Superior temporal gyrus (tissue), 1 donor: ENCODE measurements at regions not wholly inside any gene's neighbourhood (a gene's known extent, or its start where the extent isn't known, plus 50 kb on each side); places are given as distances from the start of the nearest gene placed in this dataset.

Experiments used
- DNase-seq: peaks from one replicate; pipeline ENCODE4 v3.0.0-alpha.2; 2016; ENCODE audit errors: extremely low spot score

DNA sequence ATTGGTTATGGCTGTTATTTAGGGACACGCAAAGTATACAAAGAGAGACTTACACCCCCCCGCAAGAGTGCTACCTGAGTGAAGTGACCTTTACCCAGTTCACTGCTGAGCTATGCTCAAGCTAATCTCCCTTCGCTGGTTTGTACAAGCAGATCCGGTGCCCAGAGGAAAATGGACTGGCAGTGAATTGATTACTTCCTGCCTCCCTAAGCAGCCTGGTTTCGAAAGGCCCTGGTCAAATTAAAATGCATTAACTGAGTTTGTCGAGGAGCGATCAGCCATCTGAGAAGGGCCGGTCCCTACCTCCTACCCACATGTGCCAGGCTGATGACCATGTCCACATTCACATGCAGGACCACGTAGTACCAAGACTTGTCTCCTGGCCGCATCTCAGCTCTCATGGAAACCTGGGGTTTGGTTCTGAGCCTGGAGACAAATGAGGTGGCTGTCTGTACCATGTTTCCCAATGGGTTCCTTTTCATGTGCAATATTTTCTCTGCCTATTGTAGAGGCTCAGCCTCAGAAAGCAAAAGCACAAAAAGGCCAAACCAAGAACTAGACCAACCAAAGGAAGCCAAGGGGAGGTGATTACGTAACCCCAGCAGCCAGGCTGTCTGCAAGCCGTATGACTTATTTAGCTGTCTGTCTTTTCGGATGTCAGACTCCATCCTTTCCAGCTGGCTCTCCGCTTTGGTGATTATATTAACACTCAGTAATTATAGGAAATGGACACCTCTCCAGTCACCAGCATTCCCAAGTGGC lies 284.7 kb upstream of the PWP1 start:
- DNase-seq, result no peak

DNA sequence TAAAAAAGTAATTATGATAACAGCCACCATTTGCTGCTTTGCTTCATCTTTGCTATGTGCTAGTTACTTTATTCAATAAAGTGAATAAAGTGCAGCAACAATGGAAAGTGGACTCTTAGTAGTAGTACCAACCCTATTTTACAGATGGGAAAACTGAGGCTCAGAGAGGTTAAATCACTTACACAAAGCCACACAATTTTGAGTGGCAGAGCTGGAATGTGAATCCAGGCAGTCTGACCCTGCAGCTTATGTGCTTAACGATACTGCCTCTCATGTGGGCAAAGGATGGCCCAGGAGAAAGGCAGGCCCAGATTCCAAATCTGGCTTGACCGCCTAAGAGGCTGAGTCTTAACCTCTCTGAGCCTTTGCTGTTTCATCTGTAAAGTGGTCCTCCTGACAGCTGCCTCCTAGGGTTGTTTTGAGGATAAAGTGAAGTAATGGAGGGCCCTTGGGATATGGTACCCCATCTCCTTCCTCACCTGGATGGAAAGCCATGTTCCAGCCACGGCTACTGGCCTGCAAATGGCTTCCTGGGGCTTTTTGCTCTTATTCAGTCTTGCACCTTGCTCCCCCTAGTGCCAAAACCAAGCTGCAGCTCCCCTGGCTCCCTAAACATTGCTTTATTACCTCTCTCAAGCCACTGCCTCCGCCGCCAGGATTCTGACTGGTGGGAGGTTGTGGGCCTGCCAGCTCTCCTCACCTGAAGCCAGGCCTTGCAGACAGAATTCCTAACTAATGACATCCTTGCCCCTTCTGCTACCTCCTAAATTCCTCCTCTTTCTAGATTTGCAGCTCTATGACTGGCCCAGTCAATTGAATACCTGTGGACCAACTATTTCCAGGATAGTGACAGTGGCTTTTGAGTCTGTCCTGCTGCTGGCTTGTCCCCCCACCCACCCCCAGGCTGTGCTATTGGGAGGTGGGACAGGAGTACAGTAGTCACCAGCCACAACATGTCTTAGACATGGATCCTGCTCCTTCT lies 283.3 kb upstream of the PWP1 start:
- DNase-seq, result no peak

DNA sequence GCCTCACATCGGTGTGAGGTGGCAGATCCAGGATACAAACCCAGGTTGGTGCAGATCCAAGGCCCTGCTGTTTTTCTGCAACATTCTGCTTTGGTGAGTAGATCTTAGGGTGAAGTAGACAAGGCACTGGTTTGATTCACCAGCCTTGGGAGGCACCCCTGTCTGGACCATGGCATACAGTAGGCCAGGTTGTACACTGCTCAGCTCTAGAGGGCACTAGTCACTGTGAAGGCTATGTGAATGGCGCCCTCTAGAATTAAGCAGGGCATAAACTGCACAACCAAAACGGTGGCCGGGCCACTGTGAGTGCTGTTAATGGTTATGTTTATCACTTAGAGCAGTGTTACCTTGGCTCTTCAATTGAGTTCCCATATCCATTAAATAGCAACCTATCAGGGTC lies 280.6 kb upstream of the PWP1 start:
- no peak for DNase-seq

DNA sequence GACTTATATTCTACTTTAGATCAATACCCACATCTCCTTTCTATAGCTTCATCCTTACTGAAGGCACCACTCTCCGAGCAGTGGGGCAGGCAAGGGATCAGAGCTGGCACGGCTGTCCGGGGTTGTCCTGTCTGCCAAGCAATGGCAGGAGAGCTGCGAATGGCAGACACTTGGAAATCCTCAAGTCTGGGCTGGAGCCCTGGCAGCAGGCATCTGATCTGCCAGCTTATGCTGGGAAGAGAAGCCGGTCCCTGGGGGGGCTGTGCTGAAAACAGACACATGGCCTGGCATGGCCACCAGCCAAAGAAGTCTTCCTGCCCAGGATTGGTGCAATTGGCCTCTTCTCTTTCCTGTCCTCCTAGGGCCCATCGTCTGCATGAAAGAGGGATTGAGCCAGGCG lies 280.2 kb upstream of the PWP1 start:
- DNase-seq, result no peak

DNA sequence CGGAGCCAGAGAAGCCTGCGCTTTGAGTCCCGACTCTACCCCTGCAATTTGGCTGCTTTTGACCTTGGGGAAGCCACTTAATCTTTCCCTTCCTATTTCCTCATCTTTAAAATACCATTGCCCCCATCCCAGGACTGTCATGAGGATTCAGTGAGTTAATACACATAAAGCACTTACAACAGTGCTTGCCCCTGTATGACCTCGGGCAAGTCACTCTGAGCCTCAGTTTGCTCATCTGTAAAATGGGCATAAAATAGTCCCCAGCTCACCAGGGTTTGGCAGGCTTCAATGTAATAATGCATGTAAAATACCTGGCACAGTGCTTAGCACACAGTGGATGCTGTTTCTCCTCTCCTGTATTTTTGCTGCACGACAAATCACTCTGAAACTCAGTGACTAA lies 278.7 kb upstream of the PWP1 start:
- no peak for DNase-seq

DNA sequence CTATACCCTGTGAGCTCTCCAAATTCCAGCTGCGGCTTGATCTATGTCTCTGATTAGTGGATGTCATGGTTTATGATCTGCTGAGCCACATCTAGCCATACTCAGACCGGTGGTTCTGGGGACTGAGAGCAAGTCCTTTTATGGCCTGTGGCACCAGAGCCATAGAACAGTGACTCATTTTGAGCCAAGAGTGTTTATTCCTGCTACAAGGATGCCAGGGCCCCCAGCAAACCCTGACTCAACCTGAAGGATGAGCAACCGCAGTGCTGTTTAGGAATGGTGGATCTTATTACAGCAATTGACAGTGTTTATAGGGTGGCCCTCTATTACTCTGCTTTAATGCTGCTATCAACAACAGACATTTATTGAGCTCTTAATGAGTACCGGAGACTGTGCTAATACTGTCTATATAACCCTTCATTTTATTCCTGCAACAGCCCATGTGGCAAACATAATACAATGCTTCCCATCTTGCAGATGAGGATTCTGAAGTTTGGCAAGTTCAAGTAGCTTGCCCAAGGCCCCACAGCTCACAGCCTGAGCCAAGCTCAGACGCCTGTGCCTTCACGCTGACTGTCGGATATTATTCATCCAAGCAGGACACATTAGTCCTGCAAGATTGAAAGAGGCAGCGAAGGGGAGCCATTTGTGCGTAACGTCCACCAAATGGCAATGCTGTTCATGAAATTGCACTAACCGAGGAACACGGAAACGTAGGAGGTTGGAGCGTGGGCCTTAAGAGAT lies 273.6 kb upstream of the PWP1 start:
- no peak for DNase-seq

DNA sequence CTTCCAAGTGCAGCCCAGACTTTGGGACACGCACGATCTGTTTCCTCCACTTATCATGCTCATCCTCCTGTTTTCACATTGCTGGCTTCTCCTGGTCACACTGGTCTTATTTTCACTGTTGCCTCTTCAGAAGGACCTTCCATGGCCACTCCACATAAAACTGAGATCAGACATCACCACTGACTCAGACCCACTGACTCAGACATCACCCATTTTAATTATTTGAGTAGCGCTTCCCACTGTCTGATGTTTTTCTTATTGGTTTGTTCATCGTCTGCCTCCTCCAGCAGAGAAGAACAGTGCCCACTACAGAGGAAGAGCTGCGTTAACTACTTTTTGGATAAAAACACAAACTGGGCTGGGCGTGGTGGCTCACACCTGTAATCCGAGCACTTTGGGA lies 270.5 kb upstream of the PWP1 start:
- DNase-seq, result no peak

DNA sequence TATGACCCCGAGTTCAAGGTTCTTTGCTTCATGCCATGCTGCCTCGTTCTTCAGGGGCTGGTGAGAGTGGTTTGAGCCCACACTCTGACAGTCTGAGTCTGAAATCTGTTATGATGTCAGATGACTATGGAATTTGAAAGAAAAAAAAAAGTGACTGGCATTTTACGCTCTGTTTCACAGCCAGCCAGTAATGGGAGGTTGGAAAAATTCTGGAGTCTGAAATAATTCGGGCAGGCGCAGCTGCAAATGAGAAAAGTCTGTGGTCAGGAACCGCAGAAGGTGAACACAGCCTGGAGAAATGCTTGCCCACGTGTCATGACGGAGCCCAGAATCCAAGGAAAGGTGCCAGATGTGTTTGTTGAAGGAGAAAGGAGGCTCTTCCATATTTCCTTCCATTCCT lies 269.8 kb upstream of the PWP1 start:
- no peak for DNase-seq

DNA sequence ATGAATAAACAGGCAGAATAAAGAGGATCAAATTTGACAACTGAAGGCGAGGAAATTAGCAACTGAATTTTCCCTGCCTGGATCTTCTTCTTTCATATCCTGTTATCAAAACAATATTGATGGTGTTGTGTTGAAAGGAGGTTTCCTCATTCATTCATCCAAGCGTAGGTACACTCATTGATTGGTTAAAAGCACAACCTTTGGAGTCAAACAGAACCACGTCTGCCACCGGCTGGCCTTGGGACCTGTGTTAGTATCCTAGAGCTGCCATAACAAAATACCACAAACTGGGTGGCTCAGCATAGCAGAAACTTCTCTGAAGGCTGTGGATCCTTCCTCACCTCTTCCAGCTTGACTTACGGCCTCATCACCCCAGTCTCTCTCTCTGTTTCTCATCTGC lies 268.6 kb upstream of the PWP1 start:
- DNase-seq, result no peak

DNA sequence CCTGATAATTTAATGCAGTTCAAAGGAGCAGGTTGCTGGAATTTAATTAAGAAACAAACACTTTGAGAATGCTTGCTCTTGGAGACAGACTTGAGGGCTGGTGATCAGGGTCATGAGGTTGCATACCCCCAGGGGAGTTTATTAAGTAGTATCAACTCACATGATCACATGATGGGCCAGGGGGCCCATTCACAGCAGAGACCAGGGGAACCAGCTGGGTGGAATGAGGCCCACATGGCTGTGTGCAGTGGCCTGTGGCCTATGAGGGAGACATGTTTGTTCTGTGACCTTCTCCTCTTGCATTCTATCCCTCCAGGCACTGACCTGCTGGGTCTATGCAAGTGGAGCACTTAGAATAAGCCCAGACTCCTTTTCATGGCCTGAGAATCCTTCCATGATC lies 266.6 kb upstream of the PWP1 start:
- DNase-seq, result no peak

DNA sequence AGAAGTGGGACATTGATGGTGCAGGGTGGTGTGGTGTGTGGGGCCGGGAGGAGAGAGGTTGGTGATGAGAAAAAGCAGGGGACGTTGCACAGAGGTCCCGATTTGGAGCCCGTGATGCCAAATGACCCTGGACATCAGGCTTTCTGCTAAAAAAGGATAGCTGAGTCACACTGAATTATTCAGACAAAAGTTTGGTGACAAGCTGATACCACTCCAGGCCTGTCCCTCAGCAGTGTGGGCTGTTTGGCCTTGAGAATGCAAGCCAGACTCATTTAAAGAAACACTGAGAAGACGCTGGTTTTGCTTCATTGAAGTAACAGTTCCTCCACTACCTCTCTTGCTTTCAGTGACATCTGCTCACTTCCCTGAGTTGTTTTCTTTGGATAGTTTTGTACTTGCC lies 262.1 kb upstream of the PWP1 start:
- DNase-seq, result no peak

DNA sequence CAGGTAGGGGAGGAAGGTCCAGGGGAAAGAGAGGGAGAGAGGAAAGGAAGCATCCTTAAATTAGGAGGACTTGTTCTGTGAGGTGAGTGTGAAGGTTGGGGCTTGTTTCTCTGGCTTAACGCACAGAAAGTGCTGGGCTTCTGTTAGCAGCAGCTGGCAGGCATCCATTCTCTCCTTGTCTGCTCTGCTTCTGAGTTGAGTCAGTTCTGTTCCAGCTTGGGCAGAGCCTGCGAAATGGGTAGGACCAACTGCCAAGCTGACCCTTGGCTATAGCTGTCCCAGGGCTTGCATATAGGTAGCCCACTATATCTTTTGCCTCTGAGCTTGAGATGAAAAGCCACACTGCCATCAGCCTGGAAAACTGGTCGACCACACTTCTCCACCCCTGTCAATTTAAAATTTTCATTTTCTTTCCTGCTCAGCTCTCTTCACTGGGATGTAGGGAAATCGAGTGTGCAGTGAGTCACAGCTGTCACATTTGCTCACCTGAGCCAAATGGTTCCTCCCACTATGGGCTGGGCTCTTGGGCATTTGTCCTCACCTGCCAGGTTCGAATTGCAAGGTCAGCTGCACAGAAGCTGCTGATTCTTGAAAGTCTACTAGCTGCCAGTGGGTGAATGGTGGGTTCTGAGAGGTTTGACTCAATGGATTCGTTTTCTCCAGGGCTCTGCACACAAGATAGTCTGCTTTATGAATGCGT lies 256.4 kb upstream of the PWP1 start:
- no peak for DNase-seq

DNA sequence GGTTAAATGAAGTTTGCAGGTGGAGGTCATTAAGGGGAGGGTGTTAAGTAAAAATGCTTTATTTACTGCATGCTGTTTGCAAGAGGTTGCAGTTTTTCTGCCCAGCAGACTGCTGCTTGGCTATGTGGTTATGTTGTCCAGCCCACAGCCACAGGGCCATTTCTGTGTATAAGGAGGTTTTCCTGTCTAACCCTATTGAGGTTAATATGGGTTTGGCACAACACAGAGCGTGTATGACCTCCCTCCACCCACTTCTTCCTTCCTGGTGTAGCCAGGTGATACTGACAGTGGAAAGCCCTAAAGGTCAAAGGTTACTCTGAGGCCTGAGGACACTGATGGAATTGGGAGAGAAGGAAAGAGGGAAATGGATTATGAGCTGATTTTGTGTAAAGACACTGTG lies 253.7 kb upstream of the PWP1 start:
- no peak for DNase-seq

DNA sequence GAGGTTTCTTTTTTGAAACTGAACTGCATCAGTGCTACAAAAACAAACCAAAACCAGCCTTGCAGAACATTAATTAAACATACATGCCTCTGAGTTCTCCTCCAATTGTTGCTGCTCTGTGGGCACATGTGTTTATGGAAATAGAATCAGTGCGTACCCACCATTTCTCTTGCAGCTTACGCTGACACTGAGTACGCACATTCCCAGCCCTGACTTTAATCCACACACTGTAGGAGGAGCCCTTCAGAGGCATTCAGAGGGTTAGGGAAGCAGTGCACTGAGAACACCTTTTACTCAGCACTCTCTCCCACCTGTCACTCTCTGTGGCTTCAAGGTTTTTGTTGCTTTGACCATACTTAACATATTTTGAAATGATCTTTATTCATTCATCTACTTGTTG lies 250.5 kb upstream of the PWP1 start:
- DNase-seq, result no peak

DNA sequence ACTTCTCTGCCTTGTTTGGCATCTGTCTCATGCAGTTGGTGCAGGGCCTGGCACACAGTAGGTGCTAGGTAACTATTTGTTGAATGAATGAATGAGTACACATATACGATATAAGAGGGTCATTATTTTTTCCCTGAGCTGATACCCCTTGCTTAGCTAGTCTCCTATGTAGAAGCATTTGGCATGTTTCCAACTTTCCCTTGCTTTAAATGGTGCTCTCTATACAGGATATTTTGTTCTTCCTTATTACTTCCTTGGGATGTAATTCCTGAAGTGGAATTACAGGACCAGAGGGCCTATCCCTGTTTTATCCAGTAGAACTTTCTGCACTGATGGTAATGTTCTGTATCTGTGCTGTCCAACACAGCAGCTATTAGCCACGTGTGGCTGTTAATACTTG lies 250.1 kb upstream of the PWP1 start:
- no peak for DNase-seq

DNA sequence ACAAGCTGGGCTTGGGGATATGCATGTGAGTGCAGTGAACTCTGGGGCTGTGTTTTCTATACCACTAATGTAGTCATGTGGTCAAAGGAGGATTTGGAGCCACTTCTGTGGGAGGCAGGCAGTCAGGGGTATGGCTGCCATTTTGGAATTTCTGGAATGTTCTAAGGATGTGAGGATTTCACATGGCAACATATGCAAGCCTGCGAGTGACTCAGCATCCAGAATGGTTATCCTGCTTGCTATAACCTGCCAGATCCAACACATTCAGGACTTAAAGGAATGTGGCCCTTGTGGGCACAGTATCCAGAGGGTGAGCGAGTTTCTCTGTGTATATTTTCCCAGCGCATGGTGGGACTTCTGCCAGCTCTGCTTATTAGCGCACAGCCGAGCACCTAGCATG lies 249.2 kb upstream of the PWP1 start:
- DNase-seq, result no peak

DNA sequence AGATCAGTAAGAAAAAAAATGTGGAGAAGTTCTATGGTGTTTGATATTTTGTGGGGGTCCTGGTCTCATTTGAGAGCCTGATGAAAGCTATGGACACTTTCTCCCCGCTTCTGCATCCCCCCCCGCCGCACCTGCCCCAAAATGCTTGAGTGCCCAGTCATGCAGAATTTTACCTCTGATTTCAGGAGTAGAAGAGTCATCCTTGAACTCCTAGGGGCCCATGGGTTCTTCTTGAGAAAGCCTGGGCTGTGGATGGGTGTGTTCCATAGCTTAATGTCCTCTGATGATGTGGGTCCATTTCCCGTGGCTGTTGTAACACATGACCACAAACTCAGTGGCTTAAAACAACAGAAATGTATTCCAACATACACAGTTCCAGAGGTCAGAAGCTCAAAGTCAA lies 248.8 kb upstream of the PWP1 start:
- DNase-seq, result no peak

DNA sequence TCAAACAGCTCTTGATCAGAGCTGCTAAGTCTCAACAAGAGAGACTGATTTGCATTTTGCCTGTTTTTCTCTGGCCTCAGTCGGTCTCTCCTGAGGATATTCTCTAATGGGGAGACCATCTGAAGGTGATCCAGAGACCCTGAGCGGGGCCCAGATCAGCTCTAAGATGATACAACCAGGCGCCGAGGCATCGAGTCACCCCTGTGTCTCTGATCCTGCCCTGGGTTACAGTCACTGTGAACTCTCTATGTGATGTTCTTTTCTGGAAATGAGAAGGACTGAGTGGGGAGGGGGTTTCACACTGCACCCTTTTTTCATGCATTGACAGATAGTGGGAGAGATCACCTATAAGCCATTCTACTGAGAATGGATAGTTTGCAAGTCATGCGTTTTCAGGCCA lies 247.6 kb upstream of the PWP1 start:
- DNase-seq, result no peak

DNA sequence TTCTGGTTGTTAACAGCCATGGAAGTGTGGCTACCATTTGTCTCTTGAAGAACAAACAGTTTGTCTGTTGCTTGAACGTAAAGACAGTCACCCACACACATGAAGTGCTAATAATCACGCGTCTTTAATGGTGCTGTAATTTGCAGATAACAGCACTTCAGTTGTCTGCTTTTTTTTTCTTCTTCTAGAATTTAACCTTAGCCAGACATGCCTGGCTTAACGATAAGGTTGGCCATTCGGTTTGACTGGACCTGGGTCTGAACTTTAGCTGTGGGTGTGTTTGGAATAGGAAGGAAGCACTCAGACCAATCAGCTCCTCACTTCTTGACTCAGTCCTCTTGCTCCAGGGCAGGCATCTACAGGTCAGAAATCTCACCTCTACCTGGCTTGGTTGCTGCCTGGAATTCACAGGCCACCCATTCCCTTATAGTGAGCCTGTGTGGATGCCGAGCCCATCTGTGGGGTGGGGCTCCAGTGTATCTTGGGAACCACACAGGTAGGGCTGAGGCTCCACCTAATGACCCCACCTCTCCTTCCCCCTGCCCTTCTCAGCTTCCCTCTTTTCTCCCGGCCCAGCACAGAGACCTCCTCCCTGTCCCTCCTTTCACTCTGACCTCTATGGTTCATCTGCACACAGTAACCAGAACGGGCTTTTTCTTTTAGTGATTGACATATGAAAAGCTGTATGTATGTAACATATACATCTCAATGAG lies 246.4 kb upstream of the PWP1 start:
- no peak for DNase-seq

DNA sequence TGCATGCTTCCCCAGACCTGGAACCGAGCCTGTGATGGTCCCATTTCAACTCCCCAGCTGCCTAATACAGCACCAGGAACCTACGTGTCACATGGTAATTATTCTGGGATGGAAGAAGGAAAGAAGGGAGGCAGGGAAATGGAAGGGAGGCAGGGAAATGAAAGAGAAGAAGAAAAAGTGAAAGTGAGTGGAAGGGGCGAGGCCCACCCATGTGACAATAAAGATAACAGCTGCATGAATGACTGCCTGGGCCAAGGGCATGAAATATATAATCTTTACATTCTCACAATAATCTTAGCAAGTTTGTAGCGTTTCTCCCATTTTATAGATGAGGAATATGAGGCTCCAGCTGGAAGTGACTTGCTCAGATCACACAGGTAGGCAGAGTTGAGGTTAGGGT lies 245.0 kb upstream of the PWP1 start:
- DNase-seq, result no peak

DNA sequence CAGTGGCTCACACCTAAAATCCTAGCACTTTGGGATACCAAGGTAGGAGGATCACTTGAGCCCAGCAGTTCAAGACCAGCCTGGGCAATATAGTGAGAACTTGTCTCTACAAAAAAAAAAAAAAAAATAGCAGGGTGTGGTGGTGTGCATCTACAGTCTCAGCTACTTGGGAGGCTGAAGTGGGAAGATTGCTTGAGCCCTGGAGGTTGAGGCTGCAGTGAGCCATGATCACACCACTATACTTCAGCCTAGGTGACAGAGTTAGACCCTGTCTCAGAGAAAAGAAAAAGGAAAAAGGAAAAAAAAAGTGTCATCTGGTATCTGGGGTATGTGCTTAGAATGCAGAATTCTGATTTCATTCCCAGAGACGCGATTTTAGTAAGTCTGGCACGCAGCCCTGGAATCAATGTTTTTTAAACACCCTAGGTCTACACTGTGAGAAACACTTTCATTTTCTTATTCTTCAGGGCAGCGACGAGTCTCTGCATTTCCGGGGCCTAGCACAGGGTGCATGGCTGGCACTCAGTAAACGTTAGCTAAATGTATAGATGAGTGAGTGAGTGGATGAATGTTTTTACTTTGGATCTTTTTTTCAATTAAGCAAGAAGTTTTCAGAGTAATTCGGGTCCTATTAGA lies 243.8 kb upstream of the PWP1 start:
- DNase-seq, result no peak
